ENCODE measurements at regions not wholly inside any gene's neighbourhood (a gene's known extent, or its start where the extent isn't known, plus 50 kb on each side); places are given as distances from the start of the nearest gene placed in this dataset.

- TF ChIP-seq CTCF (IDR thresholded peaks at IDR 0.05; ENCODE audit: low read depth, low read length) (no peak), POLR2A (IDR thresholded peaks at IDR 0.05; ENCODE audit: extremely low read depth, insufficient read length) (no peak)
- TF ChIP-seq, protein P1, sequence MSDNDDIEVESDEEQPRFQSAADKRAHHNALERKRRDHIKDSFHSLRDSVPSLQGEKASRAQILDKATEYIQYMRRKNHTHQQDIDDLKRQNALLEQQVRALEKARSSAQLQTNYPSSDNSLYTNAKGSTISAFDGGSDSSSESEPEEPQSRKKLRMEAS (IDR thresholded peaks at IDR 0.05; ENCODE audit: low read depth, low read length) = no peak
These were observed 52.1 kb upstream of the CACHD1 start for GRCh38 chr1:64417803-64418202.
